ENCODE measurements at regions not wholly inside any gene's neighbourhood (a gene's known extent, or its start where the extent isn't known, plus 50 kb on each side); places are given as distances from the start of the nearest gene placed in this dataset.
"Not testable (repeated sequence)": the region's sequence is repeated elsewhere in the genome, so short reads cannot be mapped to it uniquely, and the experiment has no call there.

- not testable (repeated sequence) for TF ChIP-seq POLR2A, CTCF, EP300 (IDR thresholded peaks at IDR 0.05)
These were observed 89.5 kb upstream of the PRSS12 start for GRCh38 chr4:118442115-118442837.
